Stimulated activated CD8-positive, alpha-beta memory T cell treated with anti-CD3 and anti-CD28 coated beads, Interleukin-12 subunit alpha, Interleukin-12 subunit beta, amount 100 ng/mL, for 1 hour (primary cell): ENCODE measurements at regions not wholly inside any gene's neighbourhood (a gene's known extent, or its start where the extent isn't known, plus 50 kb on each side); places are given as distances from the start of the nearest gene placed in this dataset.
"Not testable (repeated sequence)": the region's sequence is repeated elsewhere in the genome, so short reads cannot be mapped to it uniquely, and the experiment has no call there.

ENCODE experiments used
- DNase-seq: peaks from one replicate; pipeline ENCODE4 v3.0.0-alpha.2; 2020; ENCODE audit warnings: low read depth

DNA sequence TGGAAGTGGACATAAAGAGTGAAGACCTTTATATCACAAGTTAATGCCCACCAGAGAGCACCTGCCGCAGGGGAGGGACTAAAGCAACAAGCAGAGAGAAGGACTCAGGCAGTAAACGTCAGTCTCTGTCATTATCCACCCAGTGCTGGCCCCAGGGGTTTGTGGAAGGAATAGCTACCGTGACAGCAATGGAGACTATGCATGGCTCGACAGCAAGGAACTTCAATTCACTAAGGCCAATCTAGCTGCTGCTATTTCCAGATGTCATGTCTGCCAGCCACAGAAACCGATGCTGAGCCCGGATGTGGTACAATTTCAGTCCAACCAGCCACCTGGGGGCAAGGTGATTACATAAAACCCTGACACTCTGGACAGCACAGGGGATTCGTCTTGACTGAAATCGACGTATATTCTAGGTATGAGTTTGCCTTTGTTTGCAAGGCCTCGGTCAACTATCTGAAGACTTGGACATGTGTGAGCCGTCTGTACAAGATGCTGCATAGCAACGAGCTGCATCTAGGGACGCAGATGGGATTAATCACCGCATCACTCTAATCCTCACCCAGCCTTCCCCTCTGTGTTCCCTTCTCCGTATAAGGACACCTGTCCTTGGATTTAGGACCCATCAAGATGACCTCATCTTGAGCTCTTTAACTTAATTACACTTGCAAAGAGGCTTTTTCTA lies 154.1 kb upstream of the SH3BP4 start:
- DNase-seq, result no peak

DNA sequence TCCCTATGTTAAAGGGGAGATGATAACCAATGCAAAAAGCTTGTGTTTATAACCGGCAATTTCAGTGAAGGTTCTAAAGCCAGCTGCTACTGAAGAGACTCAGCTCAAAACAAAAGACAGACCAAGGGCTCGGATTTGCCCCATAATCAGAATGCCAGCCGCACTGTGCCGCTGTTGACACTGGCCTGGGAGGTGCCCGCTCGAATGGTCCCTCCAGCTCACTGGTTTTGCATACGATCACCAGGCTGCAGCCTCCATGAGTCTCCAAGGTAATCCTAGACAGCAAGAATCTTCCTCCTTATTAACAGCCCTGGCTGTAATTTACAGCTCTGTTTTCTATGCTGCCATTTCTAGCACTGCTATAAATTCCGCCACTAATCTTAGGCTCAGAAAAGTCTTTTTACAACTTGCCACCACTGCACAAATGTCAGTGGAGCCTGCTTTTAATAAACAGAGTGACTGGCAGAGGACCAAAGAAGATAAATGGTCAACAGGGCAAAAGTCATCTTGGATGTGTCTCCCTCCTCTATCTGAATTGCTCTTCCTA lies 155.7 kb upstream of the SH3BP4 start:
- DNase-seq, result no peak

DNA sequence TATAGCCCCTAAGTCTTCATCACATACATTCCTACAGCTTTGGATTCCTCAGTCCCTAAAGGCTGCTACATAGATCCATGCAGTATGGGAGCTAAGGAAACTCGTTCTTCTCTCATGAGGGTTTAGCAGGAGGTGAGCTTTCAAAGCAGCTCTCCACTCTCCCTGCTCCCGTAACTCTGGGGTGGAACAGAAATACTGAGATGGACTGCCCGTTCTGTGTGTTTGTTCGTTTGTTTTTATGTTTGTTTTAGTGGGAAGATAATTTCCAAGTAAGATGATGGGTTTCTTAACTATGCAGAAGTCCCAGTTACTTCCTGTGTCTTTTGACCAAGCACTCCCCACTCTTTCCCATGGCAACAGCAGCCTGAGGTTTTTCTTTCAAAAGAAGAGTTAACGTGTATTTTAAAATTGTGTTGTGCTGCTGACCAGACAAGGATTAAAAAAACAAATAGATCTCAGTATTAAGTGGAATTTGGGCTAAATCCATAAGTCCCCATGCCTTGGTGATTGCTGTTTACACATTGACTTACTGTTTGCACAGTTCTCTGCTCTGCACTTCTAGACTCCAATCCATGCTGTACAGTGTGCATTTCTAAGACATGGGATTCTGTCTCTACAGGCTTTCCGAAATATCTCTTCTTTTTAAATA lies 156.4 kb upstream of the SH3BP4 start:
- no peak for DNase-seq

DNA sequence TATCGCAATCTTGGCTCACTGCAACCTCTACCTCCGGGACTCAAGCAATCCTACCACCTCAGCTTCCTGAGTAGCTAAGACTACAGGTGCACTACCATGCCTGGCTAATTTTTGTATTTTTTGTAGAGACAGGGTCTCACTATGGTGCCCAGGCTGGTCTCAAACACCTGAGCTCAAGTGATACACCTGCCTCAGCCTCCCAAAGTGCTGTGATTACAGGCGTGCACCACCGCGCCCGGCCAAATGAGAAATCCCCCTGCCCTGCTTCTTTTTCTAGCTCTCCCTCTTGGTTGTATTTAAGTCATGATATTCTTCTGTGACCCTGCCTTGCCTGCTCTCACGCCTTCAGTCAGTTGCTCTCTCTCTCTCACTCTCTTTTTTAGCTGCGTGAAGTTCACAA lies 157.0 kb upstream of the SH3BP4 start:
- DNase-seq, result no peak

DNA sequence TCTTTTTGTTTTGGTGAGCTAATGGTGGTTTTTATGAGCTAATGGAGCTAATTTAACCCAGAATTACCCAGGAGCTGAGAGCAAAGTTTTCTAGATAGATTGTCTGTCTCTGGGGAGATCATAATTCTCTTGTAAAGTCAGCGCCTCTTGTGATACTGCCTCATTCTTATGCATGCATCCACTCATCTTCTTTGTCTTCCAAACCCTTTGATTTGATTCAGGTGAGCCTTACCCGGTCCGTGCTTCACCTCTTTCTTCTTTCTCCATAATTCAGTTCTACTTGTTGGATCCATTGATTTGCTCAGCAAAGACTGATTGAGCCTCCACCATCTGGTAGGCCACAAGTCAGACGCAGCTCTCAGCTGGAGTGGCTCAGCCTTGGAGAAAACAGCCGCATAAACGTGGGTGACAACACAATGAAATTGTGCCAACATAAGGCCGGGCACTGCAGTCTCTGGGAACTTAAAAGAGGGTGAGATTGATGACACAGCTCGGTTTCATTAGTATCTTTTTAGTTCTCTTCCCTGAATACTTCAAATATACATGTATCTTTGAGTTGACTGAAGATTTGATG lies 158.5 kb upstream of the SH3BP4 start:
- no peak for DNase-seq

DNA sequence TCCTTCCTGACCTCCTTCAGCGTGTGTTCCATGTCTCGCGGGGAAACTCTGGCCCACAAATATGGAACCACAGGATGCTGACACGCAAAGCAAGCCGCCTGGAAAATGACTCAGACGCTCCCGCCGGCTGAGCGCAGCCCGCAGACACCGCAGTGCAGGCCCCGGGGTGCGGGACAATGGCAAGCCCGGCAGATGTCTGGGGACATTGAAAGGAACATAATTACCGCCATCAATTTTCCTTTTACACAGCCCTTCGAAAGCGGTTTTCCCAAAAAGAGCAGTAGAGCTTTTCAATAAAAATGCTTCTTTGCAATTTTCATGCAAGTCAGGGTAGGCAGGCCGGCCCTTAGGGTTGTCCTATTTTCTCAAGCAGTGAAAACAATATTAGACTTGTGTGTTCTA lies 159.2 kb upstream of the SH3BP4 start:
- no peak for DNase-seq

DNA sequence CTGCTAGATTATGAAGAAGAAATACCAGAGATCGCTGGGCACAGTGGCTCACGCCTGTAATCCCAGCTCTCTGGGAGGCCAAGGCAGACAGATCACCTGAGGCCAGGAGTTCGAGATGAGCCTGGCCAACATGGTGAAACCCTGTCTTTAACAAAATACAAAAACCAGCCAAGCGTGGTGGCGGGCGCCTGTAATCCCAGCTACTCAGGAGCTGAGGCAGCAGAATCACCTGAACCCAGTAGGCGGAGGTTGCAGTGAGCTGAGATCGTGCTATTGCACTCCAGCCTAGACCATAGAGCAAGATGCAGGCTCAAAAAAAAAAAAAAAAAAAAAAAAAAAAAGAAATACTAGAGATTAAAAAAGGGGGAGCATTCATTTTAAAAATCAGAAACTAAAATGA lies 159.7 kb upstream of the SH3BP4 start:
- DNase-seq, result not testable (repeated sequence)

DNA sequence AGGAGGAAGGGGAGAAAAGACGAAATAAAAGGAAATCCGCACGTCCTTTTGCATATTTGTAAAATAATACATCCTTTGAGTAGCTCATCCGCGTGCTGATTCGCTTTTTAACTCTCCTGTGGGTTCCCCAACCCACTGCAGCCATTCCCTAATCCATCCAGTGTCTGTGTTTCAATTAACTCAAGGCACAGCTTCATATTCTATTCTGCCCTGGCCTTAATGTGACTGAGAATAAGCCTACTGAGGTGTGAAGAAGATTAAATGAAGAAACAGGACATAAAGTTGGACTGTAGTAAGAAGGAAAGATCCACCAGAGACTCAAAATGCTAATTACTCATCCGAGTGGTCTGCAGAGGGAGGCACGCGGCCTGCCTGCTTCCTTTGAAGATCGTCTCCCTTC lies 161.4 kb upstream of the SH3BP4 start:
- no peak for DNase-seq

DNA sequence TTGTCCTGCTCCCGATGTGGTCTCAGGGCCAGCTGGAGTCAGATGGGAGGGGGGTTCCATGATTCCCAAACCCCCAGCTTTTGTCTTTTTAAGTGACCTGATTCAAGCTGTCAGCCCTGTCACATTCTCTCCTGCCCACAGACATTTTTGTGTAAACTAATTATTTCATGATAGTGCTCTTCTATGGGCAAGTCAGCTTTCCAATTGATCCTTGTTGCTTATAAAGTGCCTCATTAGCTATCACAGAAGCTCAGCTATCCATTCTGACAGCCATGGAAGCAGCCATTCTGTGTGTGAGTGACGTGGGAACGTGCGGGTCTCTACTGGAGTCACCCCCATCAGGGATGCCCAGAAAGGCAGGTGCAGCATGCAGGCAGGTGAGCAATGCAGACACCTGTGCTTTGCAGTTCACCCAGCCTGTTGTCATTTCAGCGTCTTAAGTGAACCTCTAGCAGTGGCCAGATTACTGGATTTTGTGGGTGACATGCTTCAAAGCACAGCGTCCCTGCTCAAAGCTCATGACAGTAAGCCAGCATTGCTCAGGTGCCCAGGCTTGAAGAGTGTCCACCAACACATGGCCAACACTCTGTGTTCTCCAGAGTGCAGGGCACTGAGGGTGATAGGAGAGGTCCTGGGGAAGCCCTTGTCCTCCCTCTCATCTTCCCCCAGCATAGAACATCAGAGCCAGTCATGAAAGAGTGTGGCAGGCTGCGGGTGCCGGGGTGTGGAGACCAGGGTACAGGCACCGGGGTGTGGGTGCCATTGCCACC lies 162.1 kb upstream of the SH3BP4 start:
- DNase-seq, result no peak

DNA sequence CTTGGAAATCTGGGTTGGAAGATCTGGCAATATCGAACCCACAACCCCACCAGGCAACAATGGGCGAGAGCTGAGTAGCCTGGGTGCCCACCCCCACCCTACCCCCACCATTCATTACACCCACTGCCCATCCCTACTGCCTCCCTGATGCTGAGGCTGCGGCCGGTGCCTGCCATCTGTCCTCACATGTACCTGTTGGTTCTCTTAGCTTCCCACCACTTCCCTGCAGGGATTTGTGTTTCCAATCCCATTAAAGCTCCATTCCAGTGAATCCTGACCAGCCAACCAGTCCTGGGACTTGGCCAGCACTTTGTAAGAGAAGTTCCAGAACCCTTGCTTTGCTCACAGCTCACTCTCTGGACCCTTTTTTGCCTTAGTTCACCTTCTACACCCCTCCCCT lies 163.0 kb upstream of the SH3BP4 start:
- DNase-seq, result no peak

DNA sequence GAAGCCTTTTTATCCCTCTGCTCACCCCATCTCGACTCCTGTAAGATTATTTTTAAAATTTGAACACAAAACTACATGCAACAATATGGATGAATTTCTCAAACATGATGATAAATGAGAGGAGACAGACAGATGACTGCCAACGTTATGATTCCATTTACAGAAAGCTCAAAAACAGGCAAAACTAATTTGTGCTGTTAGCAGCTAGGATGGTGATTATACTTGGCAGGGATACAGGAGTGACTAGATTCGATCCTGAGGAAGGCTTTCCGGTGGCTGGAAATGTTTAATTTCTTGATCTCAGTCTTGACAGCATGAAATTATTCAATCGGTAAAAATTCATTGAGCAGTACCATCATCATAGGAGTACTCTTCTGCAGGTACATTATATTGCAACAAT lies 163.4 kb upstream of the SH3BP4 start:
- no peak for DNase-seq

DNA sequence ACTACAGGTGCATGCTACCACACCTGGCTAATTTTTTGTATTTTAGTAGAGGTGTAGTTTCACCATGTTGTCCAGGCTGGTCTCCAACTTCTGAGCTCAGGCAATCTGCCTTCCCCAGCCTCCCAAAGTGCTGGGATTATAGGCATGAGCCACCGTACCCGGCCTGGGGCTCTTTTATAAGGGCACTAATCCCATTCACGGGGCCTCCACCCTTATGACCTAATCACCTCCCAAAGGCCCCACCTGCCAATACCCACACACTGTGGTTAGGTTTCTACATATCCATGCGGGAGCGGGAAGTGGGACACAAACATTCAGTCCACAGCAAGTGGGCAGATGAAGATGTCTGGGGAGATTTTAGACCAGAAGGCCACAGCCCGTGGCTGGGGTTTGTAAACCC lies 164.7 kb upstream of the SH3BP4 start:
- DNase-seq, result no peak

DNA sequence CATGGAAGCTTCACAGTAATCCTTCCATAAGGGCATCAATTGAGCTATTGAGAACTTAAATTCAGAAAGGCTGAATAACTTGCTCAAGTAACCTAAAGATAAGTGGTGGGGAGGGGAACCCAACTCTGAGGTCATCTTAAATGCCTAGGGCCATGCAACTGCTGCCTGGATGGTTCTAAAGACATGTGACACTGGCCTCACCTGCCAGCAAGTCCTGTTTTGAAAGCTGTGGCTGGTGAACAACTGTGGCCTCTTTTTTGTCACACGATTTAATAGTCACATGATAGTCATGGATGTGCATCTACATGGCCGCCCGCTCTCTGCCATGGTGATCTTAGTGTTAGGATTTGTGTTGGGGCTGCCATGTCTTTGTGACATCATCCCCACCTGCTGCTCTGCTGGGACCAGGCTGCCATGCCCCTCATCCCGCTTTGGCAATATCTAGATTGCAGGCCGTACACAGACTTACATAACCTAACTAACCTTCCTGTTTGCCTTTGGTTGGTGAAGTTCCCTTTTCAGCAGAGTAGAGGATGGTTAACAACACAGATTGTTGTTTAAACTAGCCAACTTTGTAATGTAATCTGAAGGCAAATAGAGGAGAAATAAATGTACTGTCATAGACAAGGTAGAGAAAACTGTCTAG lies 177.9 kb upstream of the SH3BP4 start:
- no peak for DNase-seq

DNA sequence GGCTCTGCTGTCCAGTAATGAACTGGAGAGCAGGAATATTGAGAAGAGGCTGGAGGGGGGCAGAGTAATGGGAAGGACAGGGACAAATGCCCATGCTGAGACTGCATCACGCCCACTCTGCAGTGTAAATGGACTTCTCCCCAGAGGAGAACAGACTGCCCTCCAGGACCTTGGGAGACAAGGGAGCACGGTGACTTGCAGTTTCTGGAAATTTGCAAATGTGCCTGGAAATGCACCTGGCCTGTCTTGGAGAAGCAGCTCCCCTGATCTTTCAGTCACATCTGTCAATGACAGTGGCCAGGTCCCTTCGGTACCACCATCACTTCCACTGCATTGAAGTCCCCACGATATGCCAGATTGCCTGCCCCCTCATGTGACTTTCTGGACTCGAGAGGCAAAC lies 178.7 kb upstream of the SH3BP4 start:
- no peak for DNase-seq

DNA sequence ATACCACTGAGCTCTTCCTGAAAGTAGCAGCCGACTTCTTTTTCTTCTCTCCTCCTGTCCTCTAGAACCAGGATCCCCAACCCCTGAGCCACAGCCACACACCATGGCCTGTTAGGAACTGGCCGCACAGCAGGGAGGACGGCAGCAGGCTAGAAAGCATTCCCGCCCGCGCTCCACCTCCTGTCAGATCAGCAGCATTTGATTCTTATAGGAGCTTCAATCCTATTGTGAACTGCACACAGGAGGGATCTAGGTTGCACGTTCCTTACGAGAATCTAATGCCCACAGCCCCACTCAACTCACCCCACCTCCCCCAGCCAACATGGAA lies 179.1 kb upstream of the SH3BP4 start:
- DNase-seq, result no peak

DNA sequence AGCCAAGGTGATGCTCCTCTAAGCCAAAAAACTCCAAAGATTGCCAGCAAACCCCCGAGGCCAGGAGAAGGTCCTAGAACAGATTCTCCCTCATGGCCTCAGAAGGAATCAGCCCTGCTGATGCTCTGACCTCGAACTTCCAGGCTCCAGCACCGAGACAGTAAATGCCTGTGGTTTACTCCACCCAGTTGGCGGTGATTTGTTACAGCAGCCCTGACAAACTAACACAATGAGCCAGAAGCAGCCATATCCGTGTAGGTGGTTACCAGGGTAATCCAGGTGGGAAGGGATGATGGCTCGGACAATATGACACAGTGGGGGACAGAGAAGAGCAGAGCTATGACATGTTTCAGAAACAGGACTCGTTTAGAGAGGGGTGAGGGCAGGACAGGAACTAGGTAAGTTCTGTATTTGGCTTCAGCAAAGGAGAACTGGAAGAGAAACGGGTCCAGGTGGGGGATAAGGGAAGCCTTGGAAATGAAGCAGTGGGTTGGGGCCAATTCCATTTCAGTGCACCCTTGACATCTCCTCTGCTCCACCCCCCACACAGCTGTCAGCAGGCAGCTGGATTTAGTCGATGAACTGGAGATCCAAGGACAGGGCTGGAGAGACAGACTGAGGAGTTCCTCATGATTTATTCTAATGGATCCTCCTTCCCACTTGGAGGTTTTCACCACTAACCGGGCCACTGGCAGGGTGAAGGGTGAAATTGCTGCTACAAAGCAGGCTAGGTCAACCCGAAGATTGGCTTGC lies 179.7 kb upstream of the SH3BP4 start:
- DNase-seq, result no peak

DNA sequence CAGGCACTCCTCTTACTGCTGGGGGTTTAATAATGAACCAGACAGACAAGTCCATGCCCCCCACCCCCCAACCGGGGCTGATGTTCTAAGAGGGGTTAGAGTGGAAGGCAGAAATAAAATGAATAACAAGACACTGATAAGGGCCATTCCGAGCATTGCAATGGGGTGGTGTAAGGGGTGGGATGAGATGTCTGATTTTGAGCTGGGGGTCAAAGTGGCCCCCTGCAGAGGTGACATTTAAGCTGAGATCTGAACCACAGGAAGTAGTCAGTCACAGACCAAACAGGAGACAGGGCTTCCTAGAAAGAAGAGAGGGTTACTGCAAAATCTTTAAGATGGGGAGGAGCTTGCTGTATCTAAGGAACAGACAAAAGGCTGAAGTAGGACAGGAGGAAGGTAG lies 180.6 kb upstream of the SH3BP4 start:
- no peak for DNase-seq

DNA sequence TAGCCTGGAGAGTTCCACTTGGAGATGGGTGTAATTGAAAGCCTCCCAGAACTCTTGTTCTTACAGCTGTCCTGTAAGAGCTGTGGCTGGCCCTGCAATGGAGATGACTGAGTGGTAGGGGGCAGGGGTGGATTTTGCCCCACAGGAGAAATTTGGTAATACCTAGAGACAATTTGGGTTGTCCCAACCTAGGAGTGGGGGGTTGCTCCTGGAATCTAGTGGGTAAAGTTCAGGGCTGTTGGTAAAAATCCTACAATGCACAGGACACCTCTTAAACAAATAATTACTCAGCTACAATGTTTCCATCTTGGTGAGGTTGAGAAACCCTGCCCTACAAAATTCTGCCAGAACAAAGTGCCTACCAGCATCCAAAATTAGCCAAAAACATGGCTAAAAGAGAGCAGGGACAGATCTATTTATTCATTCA lies 181.1 kb upstream of the SH3BP4 start:
- no peak for DNase-seq

DNA sequence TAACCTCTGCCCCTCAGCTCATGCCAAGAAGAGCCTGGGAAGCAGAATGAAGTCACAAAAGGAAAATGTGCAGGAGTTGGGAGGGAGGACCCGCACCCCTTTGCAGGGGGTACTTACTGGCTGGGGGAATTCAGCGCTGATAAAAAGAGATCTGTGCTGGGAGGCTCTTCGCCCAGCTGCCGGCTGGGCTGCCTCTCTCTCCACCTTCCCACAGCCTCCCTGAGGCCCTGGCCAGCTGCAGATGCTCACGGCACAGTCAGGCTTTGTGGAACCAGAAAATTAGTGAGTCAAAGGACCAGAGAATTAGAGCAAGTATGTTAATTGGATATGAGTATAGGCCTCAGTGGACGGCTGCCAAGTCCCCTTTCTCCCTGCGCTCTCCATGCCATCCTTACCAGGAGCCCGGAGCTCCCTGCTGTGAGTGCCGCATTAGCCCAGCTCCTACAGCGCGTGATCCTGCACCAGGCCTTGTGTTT lies 181.7 kb upstream of the SH3BP4 start:
- no peak for DNase-seq

DNA sequence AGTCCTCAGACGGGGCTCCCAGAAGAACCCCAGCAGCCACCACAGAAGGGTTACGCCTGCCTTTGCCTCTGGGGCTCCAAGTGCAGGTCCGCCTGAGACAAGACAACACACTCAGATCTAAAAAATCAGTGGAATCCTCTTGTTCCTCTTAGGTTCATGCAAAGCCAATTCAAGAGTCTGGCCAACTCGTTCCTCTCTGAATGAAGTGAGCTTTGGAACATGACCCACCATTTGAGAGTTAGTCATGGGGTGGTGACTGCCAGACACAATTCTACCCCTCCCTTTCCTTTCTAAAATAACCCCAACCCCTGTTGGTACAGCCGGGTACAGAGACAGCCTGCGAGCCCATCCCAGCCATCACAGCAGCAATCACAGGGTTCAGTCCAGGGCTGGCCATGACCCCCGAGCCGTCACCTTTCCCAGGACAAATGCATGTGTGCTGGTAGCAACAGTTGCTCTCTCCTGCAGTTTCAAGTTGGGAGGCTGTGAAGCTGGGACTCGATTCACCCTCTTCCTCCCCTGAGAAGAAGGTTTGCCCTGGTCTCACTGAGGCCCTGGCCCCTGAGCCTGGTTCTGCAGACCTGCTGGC lies 183.1 kb upstream of the SH3BP4 start:
- DNase-seq, result no peak

DNA sequence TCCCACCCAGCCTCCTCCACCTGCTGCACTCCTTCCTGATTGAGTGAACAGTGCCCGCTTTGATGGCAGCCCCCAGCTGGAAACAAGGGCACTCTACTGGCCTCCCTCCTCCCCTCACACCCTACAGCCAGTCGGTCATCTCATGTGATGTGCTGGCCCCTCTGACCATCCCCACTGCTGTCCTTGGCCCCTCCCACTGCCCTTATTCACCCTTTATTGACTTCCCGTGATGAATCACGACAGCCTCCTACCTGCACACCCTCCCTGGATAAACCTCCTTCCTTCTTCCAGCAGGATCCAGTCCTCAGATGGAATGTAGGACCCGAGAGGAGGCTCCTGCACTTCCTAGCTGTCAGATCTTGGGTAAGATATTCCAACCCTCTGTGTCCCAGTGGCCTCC lies 186.5 kb upstream of the SH3BP4 start:
- DNase-seq, result no peak
